RWPE1 (cell line): ENCODE measurements at regions not wholly inside any gene's neighbourhood (a gene's known extent, or its start where the extent isn't known, plus 50 kb on each side); places are given as distances from the start of the nearest gene placed in this dataset.

Source experiments
- CTCF ChIA-PET: fragments of 350-600 bp; sonication (Branson Sonifier 250); formaldehyde crosslinking; extraction: SDS; loops from one replicate; lab custom pipeline; 2021; lab: Yijun Ruan, JAX
- POLR2A ChIA-PET: fragments of 400-600 bp; formaldehyde crosslinking; extraction: SDS; loops from one replicate; lab custom pipeline; 2020; ENCODE audit warnings: antibody characterized with exemption; ENCODE audit not compliant: low non-redundant PET; lab: Yijun Ruan, JAX
- DNase-seq: peaks from one replicate; pipeline ENCODE4 v3.0.0; 2012; ENCODE audit warnings: low spot score
- H3K27ac ChIP-seq: fragments of 450-650 bp; 2 replicates; pipeline ENCODE4 v1.5.1; 2017
- CTCF ChIP-seq: fragments of 450-650 bp; conservative IDR thresholded peaks from 2 replicates; pipeline ENCODE4 v1.5.1; 2017; ENCODE audit warnings: low read depth, mild to moderate bottlenecking

GRCh38 chrX:109857584-109858228 is 124.6 kb upstream of the ACSL4 start:
- POLR2A ChIA-PET, result no interaction called here

DNA sequence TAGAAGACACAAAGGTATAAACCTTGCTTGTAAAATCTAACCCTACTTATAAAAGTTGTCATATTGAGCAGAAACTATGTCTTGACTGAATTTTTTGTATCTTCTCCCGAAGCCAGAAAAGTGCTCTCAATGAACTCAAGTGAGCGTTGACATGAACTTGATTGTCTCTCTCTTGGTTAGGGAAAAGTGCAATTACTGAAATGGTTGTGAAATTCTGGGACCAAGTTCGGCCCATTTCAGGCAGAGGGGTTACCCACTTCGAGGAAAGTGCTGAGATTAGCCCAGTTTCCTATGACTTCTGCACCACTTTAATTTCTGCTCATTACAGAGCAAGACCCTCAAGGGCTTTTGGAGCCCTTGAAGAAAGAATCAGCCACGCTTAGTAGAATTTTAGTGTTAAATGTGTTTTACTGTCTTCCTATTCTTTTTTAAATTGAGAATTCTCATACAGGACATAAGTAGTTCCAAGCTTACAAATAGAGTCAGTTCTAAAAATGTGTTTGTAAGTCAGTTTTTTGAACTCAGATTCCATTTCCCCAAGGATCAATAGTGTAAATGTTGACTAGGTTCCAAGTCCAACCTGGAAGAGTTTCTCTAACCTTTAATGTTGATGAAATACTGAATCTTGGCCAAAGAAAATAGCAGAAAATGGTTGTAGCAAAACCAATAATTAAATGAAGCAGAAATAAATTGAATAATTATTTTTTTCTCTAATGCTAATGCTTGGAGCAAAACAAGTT is 125.7 kb upstream of the ACSL4 start:
- ChIA-PET POLR2A (no interaction called here), CTCF (no interaction called here)
- H3K27ac ChIP-seq, result no peak overlapping the region
- TF ChIP-seq CTCF, result no peak
- no peak for DNase-seq

More at GRCh38 chrX:109857584-109858228, 124.6 kb upstream of the ACSL4 start:
- no peak for TF ChIP-seq CTCF
- H3K27ac ChIP-seq, result no peak overlapping the region
- no peak for DNase-seq
- CTCF ChIA-PET, result interaction anchor here (0.6 to 1.4 kb wide), 16 partner anchors 9 to 552 kb away, joined by 3 to 15 read pairs (median 4); no protein-coding TSS in a partner anchor

- no peak for TF ChIP-seq CTCF
- CTCF ChIA-PET, result interaction anchor here (0.9 kb wide), 1 partner anchor 170 kb away, joined by 6 read pairs; no protein-coding TSS in a partner anchor
- DNase-seq, result no peak
- H3K27ac ChIP-seq, result no peak overlapping the region
- POLR2A ChIA-PET, result no interaction called here
These were observed 126.6 kb upstream of the ACSL4 start for GRCh38 chrX:109859651-109860050.

GRCh38 chrX:109862433-109862832 is 129.4 kb upstream of the ACSL4 start:
- TF ChIP-seq CTCF, result no peak
- POLR2A ChIA-PET, result no interaction called here
- DNase-seq, result no peak
- CTCF ChIA-PET, result interaction anchor here (1.2 kb wide), 1 partner anchor 149 kb away, joined by 4 read pairs; no protein-coding TSS in a partner anchor
- no peak overlapping the region for H3K27ac ChIP-seq

GRCh38 chrX:109863811-109864210 is 130.8 kb upstream of the ACSL4 start:
- TF ChIP-seq CTCF, result no peak
- CTCF ChIA-PET, result interaction anchor here (0.6 kb wide), 1 partner anchor 27 kb away, joined by 3 read pairs; no protein-coding TSS in a partner anchor
- DNase-seq, result no peak

DNA sequence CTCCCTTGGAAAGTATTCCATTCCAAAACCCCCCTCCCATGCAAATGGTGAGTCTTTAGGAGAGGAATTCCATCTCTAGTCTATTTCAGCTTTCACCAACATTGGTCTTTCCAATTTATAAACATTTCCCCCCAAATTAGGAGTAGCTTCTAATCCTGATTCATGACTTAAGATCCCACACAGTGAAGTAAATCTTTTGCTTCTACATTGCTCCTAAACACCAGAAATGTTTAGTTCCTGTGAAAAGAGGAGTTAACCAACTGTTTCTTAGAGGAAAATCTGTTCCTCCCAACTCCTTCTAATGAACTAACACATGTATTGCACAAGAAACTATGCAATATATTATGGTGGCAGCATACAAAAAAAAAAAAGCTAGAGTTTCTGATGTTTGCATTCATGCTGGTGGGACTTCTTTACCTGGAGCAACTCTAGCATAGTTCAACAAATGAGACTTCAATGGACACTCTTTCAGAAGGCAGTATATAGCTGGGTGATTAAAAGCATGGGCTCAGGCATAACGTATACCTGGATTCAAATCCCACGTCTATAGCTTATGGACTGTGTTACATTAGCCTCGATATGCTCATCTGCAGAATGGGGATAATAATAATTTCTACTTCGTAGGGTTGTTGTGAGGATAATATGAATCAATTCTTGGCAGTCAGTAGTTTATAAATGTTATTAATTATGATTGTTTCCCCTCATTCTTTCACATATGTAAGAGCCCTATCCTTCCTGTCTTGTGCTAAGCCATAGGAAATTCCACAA is 131.6 kb upstream of the TMEM164 start:
- POLR2A ChIA-PET, result no interaction called here

More at GRCh38 chrX:109863811-109864210, 130.8 kb upstream of the ACSL4 start:
- POLR2A ChIA-PET, result no interaction called here
- H3K27ac ChIP-seq, result no peak overlapping the region

More for the DNA sequence above, 131.6 kb upstream of the TMEM164 start:
- no peak for DNase-seq
- H3K27ac ChIP-seq, result no peak overlapping the region
- TF ChIP-seq CTCF, result no peak
- CTCF ChIA-PET, result no interaction called here
